ENCODE measurements at regions not wholly inside any gene's neighbourhood (a gene's known extent, or its start where the extent isn't known, plus 50 kb on each side); places are given as distances from the start of the nearest gene placed in this dataset.

GRCh38 chr11:70841264-70841663 lies 411.1 kb downstream of the SHANK2 start:
- no peak for TF ChIP-seq CTCF (IDR thresholded peaks at IDR 0.05)
- TF ChIP-seq POLR2A (IDR thresholded peaks at IDR 0.05), result no peak
